IMR-90 (cell line): ENCODE measurements at regions not wholly inside any gene's neighbourhood (a gene's known extent, or its start where the extent isn't known, plus 50 kb on each side); places are given as distances from the start of the nearest gene placed in this dataset.

Experiments
- ATAC-seq: fragments of 200-7000 bp; cut with Tn5 transposase; 2 replicates; pipeline ENCODE4 v1.9.1; 2020; ENCODE audit warnings: low read depth, mild to moderate bottlenecking, moderate library complexity
- BruUV-seq: library from RNA; stranded (reverse); fragments of 400-500 nt; replicated peaks from 2 replicates; lab custom pipeline; 2021; lab: Mats Ljungman, UMichigan
- CTCF ChIA-PET: fragments of 300-600 bp; formaldehyde crosslinking; extraction: SDS; loops from one replicate; lab custom pipeline; 2021; ENCODE audit warnings: antibody characterized with exemption; lab: Yijun Ruan, JAX
- POLR2A ChIA-PET: fragments of 300-600 bp; sonication (Branson Sonifier 250); formaldehyde crosslinking; loops from one replicate; lab custom pipeline; 2022; ENCODE audit warnings: antibody characterized with exemption; ENCODE audit not compliant: unreplicated experiment; lab: Charles Lee
- DNase-seq: peaks from one replicate; pipeline ENCODE4 v3.0.0; 2013
- H2AFZ ChIP-seq: replicated peaks from 2 replicates; pipeline ENCODE3; 2013; ENCODE audit warnings: low read length, mild to moderate bottlenecking; ENCODE audit not compliant: poor library complexity
- H2AK5ac ChIP-seq: 2 replicates; pipeline ENCODE4 v1.6.1; 2013; ENCODE audit warnings: low read depth, low read length, inconsistent platforms
- H2AK9ac ChIP-seq: replicated peaks from 2 replicates; pipeline ENCODE3; 2013; ENCODE audit warnings: mild to moderate bottlenecking, low read depth, low read length, moderate library complexity; ENCODE audit not compliant: poor library complexity
- H2BK120ac ChIP-seq: 2 replicates; pipeline ENCODE4 v1.6.1; 2013; ENCODE audit warnings: low read depth, low read length, inconsistent platforms
- H2BK15ac ChIP-seq: 3 replicates; pipeline ENCODE4 v1.6.1; 2013; ENCODE audit warnings: low read depth, low read length, inconsistent platforms
- H2BK20ac ChIP-seq: 2 replicates; pipeline ENCODE4 v1.6.1; 2013; ENCODE audit warnings: low read depth, mild to moderate bottlenecking, inconsistent platforms, low read length, moderate library complexity
- H2BK5ac ChIP-seq: 2 replicates; pipeline ENCODE4 v1.6.1; 2013; ENCODE audit warnings: mild to moderate bottlenecking, low read depth, low read length, inconsistent platforms; ENCODE audit not compliant: poor library complexity, severe bottlenecking
- H3K14ac ChIP-seq: replicated peaks from 2 replicates; pipeline ENCODE4 v1.6.1; 2013; ENCODE audit warnings: low read depth, low read length, inconsistent platforms
- H3K18ac ChIP-seq: 2 replicates; pipeline ENCODE4 v1.6.1; 2013; ENCODE audit warnings: low read depth, low read length, control low read depth
- H3K23ac ChIP-seq: 2 replicates; pipeline ENCODE4 v1.6.1; 2013; ENCODE audit warnings: low read depth, low read length, inconsistent platforms
- H3K27ac ChIP-seq: 2 replicates; pipeline ENCODE4 v1.5.1; 2013; ENCODE audit warnings: mild to moderate bottlenecking, control low read depth, low read length; ENCODE audit not compliant: insufficient read depth
- H3K27me3 ChIP-seq: 2 replicates; pipeline ENCODE4 v1.6.1; 2013; ENCODE audit warnings: low read length; ENCODE audit not compliant: control insufficient read depth, insufficient read depth
- H3K36me3 ChIP-seq: 2 replicates; pipeline ENCODE4 v1.6.1; 2013; ENCODE audit warnings: low read length, mixed read lengths; ENCODE audit not compliant: control insufficient read depth, insufficient read depth
- H3K4ac ChIP-seq: 2 replicates; pipeline ENCODE4 v1.6.1; 2013; ENCODE audit warnings: low read depth, low read length, inconsistent platforms
- H3K4me1 ChIP-seq: 2 replicates; pipeline ENCODE4 v1.6.1; 2013; ENCODE audit warnings: low read length, mixed read lengths; ENCODE audit not compliant: control insufficient read depth, insufficient read depth
- H3K4me2 ChIP-seq: 2 replicates; pipeline ENCODE4 v1.6.1; 2013; ENCODE audit warnings: low read depth, mild to moderate bottlenecking, control low read depth, low read length, moderate library complexity
- H3K4me3 ChIP-seq: 2 replicates; pipeline ENCODE4 v1.5.1; 2013; ENCODE audit warnings: low read depth, mild to moderate bottlenecking, control low read depth, low read length, moderate library complexity; ENCODE audit not compliant: insufficient read depth
- H3K56ac ChIP-seq: 2 replicates; pipeline ENCODE4 v1.6.1; 2013; ENCODE audit warnings: low read length, inconsistent platforms; ENCODE audit not compliant: insufficient read depth; ENCODE audit errors: extremely low read depth
- H3K79me1 ChIP-seq, 2 experiments: 2 replicates each; pipeline ENCODE4 v1.6.1; 2013; ENCODE audit warnings: low read length in 2 of 2, inconsistent platforms in 1 of 2, low read depth in 1 of 2
- H3K9ac ChIP-seq: 2 replicates; pipeline ENCODE4 v1.6.1; 2013; ENCODE audit warnings: low read depth, low read length, control low read depth
- H3K9me1 ChIP-seq: 2 replicates; pipeline ENCODE4 v1.6.1; 2013; ENCODE audit warnings: low read length, inconsistent platforms; ENCODE audit not compliant: insufficient read depth
- H3K9me3 ChIP-seq: 2 replicates; pipeline ENCODE4 v1.6.1; 2013; ENCODE audit warnings: low read length; ENCODE audit not compliant: control insufficient read depth, insufficient read depth
- H4K20me1 ChIP-seq: 2 replicates; pipeline ENCODE4 v1.6.1; 2013; ENCODE audit warnings: low read length, inconsistent platforms; ENCODE audit not compliant: insufficient read depth
- H4K5ac ChIP-seq: 2 replicates; pipeline ENCODE4 v1.6.1; 2013; ENCODE audit warnings: mild to moderate bottlenecking, low read depth, low read length, control low read depth
- H4K8ac ChIP-seq, 2 experiments: 2 replicates each; pipeline ENCODE4 v1.6.1; 2013; ENCODE audit warnings: low read depth in 2 of 2, low read length in 2 of 2, control low read depth in 1 of 2, inconsistent platforms in 1 of 2
- H4K91ac ChIP-seq: 2 replicates; pipeline ENCODE4 v1.6.1; 2013; ENCODE audit warnings: low read depth, low read length, inconsistent platforms; ENCODE audit not compliant: insufficient read depth
- BHLHE40 ChIP-seq: fragments of 150-350 bp; IDR thresholded peaks from 2 replicates; pipeline ENCODE4 v1.6.1; 2016; ENCODE audit warnings: mild to moderate bottlenecking, low read depth, low read length
- CHD1 ChIP-seq: IDR thresholded peaks from 2 replicates; pipeline ENCODE4 v1.6.1; 2012; ENCODE audit warnings: low read depth, low read length, improper control_type of control experiment
- MAFK ChIP-seq: IDR thresholded peaks from 2 replicates; pipeline ENCODE4 v1.6.1; 2012; ENCODE audit warnings: low read depth, low read length, improper control_type of control experiment
- MAZ ChIP-seq: IDR thresholded peaks from 2 replicates; pipeline ENCODE4 v1.6.1; 2012; ENCODE audit warnings: low read depth, mild to moderate bottlenecking, low read length, improper control_type of control experiment, moderate library complexity, borderline replicate concordance
- MXI1 ChIP-seq: IDR thresholded peaks from 2 replicates; pipeline ENCODE4 v1.6.1; 2012; ENCODE audit warnings: low read depth, mild to moderate bottlenecking, low read length, moderate library complexity, borderline replicate concordance
- NFE2L2 ChIP-seq: fragments of 150-350 bp; IDR thresholded peaks from 2 replicates; pipeline ENCODE4 v1.6.1; 2016; ENCODE audit warnings: low read depth, mild to moderate bottlenecking, low read length
- POLR2A ChIP-seq: IDR thresholded peaks from 2 replicates; pipeline ENCODE4 v1.6.1; 2012; ENCODE audit warnings: mild to moderate bottlenecking, low read depth, low read length
- RAD21 ChIP-seq: IDR thresholded peaks from 2 replicates; pipeline ENCODE4 v1.6.1; 2012; ENCODE audit warnings: low read length, improper control_type of control experiment
- RCOR1 ChIP-seq: IDR thresholded peaks from 2 replicates; pipeline ENCODE4 v1.6.1; 2012; ENCODE audit warnings: mild to moderate bottlenecking, low read length, improper control_type of control experiment; ENCODE audit not compliant: insufficient replicate concordance
- RFX5 ChIP-seq: IDR thresholded peaks from 2 replicates; pipeline ENCODE4 v1.8.0; 2012; ENCODE audit warnings: low read depth, mild to moderate bottlenecking, low read length, moderate library complexity
- SMC3 ChIP-seq: fragments of 150-350 bp; IDR thresholded peaks from 2 replicates; pipeline ENCODE4 v1.6.1; 2016; ENCODE audit warnings: low read depth, mild to moderate bottlenecking, antibody characterized with exemption, low read length, moderate library complexity
- WGBS, 2 experiments: methylation state at CpG; one replicate each; pipeline versions ENCODE4 v1.1.5 to v1.1.7; 2013; ENCODE audit warnings: missing lambda C conversion rate in 2 of 2; ENCODE audit not compliant: insufficient read length in 1 of 2; ENCODE audit errors: extremely low coverage in 2 of 2; 5-methylcytosine and 5-hydroxymethylcytosine counted together
- dilution Hi-C: fragments of 300-500 bp; cut with HindIII; formaldehyde crosslinking; loops from one replicate; pipeline ENCODE4 v1.14.3; 2018; ENCODE audit warnings: low sequenced_read_pairs; ENCODE audit not compliant: unreplicated experiment
- in situ Hi-C: fragments of 300-500 bp; cut with MboI; formaldehyde crosslinking; loops from 3 replicates; pipeline ENCODE4 v1.14.3; 2019; ENCODE audit warnings: low sequenced_read_pairs, inconsistent platforms, mixed read lengths
- intact Hi-C: fragments of 100-400 bp; cut with micrococcal nuclease; formaldehyde crosslinking; loops from 2 replicates; pipeline ENCODE4 v1.10.0; 2022
- TF ChIP-seq, protein P1 (sequence below): conservative IDR thresholded peaks from 2 replicates; pipeline ENCODE4 v1.5.1; 2012; ENCODE audit warnings: mild to moderate bottlenecking, low read depth, low read length, improper control_type of control experiment
- TF ChIP-seq, protein P2 (sequence below): fragments of 150-350 bp; IDR thresholded peaks from 2 replicates; pipeline ENCODE4 v1.6.1; 2017; ENCODE audit warnings: mild to moderate bottlenecking, antibody characterized with exemption, low read length, low read depth

DNA sequence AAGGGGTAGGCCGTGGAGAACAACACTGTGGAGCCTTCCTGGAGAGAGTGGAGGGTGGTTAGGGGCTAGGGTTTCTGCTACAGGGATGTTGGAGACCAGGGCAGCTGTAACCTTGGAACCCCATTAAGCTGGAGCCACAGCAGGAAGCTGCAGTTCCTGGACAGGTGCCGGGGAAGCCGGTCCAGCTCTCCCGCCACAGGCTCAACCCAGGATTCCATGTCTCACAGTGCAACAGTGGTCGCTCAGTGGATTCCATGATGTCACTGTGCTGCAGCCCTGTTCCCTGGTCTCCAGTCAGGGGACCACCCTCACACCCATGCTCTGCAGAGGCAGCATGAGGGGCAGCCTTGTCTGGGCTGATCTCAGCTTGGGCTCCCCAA, 264.6 kb upstream of the CDYL start:
- dilution Hi-C loops (no loop called here), in situ Hi-C loops (no loop called here), intact Hi-C loops (no loop called here)
- Histone ChIP-seq H4K8ac (no peak overlapping the region), H3K14ac (no peak overlapping the region), H3K18ac (no peak overlapping the region), H2AK5ac (no peak overlapping the region), H3K4me2 (no peak overlapping the region), H2BK120ac (no peak overlapping the region), H3K27me3 (peaks cover 1% of the 10 kb centered on the region), H2BK15ac (no peak overlapping the region), H3K23ac (no peak overlapping the region), H4K91ac (no peak overlapping the region), H3K56ac (no peak overlapping the region), H3K27ac (no peak overlapping the region), H3K4me3 (no peak overlapping the region), H3K4me1 (no peaks in the 10 kb centered on the region; the same call in 1 of the 2 replicates), H2AK9ac (no peak overlapping the region), H3K79me1 (no peaks in the 10 kb centered on the region), H3K9ac (no peak overlapping the region), H4K5ac (no peak overlapping the region), H3K9me1 (no peaks in the 10 kb centered on the region), H2AFZ (no peak overlapping the region), H3K4ac (no peak overlapping the region), H2BK20ac (no peak overlapping the region), H2BK5ac (no peak overlapping the region), H4K20me1 (no peaks in the 10 kb centered on the region), H3K9me3 (no peaks in the 10 kb centered on the region), H3K36me3 (no peaks in the 10 kb centered on the region)
- CTCF ChIA-PET = no interaction called here
- TF ChIP-seq RAD21 (no peak), CHD1 (no peak), NFE2L2 (no peak), MAFK (no peak), POLR2A (no peak), SMC3 (no peak), RFX5 (no peak), RCOR1 (no peak), MAZ (no peak), MXI1 (no peak), BHLHE40 (no peak)
- TF ChIP-seq, protein P1, sequence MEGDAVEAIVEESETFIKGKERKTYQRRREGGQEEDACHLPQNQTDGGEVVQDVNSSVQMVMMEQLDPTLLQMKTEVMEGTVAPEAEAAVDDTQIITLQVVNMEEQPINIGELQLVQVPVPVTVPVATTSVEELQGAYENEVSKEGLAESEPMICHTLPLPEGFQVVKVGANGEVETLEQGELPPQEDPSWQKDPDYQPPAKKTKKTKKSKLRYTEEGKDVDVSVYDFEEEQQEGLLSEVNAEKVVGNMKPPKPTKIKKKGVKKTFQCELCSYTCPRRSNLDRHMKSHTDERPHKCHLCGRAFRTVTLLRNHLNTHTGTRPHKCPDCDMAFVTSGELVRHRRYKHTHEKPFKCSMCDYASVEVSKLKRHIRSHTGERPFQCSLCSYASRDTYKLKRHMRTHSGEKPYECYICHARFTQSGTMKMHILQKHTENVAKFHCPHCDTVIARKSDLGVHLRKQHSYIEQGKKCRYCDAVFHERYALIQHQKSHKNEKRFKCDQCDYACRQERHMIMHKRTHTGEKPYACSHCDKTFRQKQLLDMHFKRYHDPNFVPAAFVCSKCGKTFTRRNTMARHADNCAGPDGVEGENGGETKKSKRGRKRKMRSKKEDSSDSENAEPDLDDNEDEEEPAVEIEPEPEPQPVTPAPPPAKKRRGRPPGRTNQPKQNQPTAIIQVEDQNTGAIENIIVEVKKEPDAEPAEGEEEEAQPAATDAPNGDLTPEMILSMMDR = no peak
- TF ChIP-seq, protein P2, sequence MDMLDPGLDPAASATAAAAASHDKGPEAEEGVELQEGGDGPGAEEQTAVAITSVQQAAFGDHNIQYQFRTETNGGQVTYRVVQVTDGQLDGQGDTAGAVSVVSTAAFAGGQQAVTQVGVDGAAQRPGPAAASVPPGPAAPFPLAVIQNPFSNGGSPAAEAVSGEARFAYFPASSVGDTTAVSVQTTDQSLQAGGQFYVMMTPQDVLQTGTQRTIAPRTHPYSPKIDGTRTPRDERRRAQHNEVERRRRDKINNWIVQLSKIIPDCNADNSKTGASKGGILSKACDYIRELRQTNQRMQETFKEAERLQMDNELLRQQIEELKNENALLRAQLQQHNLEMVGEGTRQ = no peak
- no peak for DNase-seq
- POLR2A ChIA-PET = no interaction called here
- BruUV-seq = no TSS peak
- 100% methylated on average over 4 of the region's 5 CpGs; no CpG with 5 or more reads in 1 of the 2 experiments for WGBS, 2 experiments
- ATAC-seq = no peak
